HepG2 (cell line): ENCODE measurements at regions not wholly inside any gene's neighbourhood (a gene's known extent, or its start where the extent isn't known, plus 50 kb on each side); places are given as distances from the start of the nearest gene placed in this dataset.

ENCODE experiments used
- IRF2 ChIP-seq: IDR thresholded peaks from 2 replicates; pipeline ENCODE4 v1.6.1; 2018; ENCODE audit warnings: missing genetic modification reagents, missing compliant biosample characterization
- MAZ ChIP-seq, 2 experiments: sonication (generic) in 1 of 2; formaldehyde crosslinking in 1 of 2; IDR thresholded peaks; 2 replicates each; pipeline versions ENCODE4 v1.5.0 to v1.6.1; 2012 to 2020; ENCODE audit warnings: low read depth in 2 of 2, mild to moderate bottlenecking in 2 of 2, borderline replicate concordance in 1 of 2, improper control_type of control experiment in 1 of 2, low read length in 1 of 2, missing genetic modification reagents in 1 of 2, moderate library complexity in 1 of 2
- PHF21A ChIP-seq: sonication (generic); formaldehyde crosslinking; IDR thresholded peaks from 2 replicates; pipeline ENCODE4 v1.5.0; 2020; ENCODE audit warnings: mild to moderate bottlenecking, missing genetic modification reagents
- REST ChIP-seq, 2 experiments: IDR thresholded peaks; 2 replicates each; pipeline ENCODE4 v1.6.1; 2011 to 2012; ENCODE audit warnings: low read length in 2 of 2, borderline replicate concordance in 1 of 2, low read depth in 1 of 2, mild to moderate bottlenecking in 1 of 2, moderate library complexity in 1 of 2
- TBL1XR1 ChIP-seq: fragments of 150-350 bp; IDR thresholded peaks from 2 replicates; pipeline ENCODE4 v1.6.1; 2014; ENCODE audit warnings: borderline replicate concordance, low read length; ENCODE audit not compliant: partially characterized antibody
- ZNF543 ChIP-seq: sonication (generic); formaldehyde crosslinking; IDR thresholded peaks from 2 replicates; pipeline ENCODE4 v1.4.0; 2020; ENCODE audit warnings: mild to moderate bottlenecking, missing genetic modification reagents
- TF ChIP-seq, protein P1 (sequence below): sonication (generic); formaldehyde crosslinking; IDR thresholded peaks from 2 replicates; pipeline ENCODE4 v1.8.1; 2023; ENCODE audit warnings: missing genetic modification reagents, inconsistent platforms, borderline replicate concordance

DNA sequence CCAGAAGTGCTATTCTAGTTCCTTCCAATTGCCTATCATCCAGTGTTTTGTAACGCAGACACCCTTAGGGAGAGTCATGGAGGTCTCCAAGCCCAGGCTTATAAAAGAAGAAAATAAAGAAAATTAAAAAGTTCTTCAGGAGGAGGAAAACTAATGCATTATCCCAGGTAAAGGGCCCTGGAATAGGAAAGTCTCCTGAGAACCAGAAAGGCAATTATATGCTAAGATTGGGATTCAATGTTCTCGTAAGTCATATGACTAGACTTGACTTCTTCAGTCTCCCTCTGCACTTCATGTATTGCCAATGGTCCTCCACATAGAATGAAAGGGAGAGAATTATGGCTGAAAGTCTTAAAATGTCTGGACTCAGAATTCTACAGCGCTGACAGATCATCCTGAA is 154.4 kb upstream of the STK32A start:
- TF ChIP-seq ZNF543 (CRISPR knock-in tag): no peak
- no peak for TF ChIP-seq TBL1XR1
- TF ChIP-seq PHF21A (CRISPR knock-in tag): no peak
- no peak for TF ChIP-seq IRF2 (CRISPR knock-in tag)
- TF ChIP-seq REST (IDR thresholded peaks at IDR 0.05; ENCODE audit: borderline replicate concordance in 1 of 2, low read depth in 1 of 2, low read length in 2 of 2): no peak
- TF ChIP-seq, protein P1, sequence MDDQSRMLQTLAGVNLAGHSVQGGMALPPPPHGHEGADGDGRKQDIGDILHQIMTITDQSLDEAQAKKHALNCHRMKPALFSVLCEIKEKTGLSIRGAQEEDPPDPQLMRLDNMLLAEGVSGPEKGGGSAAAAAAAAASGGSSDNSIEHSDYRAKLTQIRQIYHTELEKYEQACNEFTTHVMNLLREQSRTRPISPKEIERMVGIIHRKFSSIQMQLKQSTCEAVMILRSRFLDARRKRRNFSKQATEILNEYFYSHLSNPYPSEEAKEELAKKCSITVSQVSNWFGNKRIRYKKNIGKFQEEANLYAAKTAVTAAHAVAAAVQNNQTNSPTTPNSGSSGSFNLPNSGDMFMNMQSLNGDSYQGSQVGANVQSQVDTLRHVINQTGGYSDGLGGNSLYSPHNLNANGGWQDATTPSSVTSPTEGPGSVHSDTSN (CRISPR knock-in tag): no peak
- no peak for TF ChIP-seq MAZ (IDR thresholded peaks at IDR 0.05; ENCODE audit: borderline replicate concordance, low read depth, low read length)
- TF ChIP-seq MAZ (CRISPR knock-in tag; IDR thresholded peaks at IDR 0.05; ENCODE audit: low read depth): no peak
